Stomach (tissue), 4 donors: ENCODE measurements at regions not wholly inside any gene's neighbourhood (a gene's known extent, or its start where the extent isn't known, plus 50 kb on each side); places are given as distances from the start of the nearest gene placed in this dataset.

Source experiments
- EP300 ChIP-seq: sonication (generic); formaldehyde crosslinking; IDR thresholded peaks from one replicate; pipeline ENCODE4 v1.6.1; 2017; ENCODE audit warnings: antibody characterized with exemption
- TF ChIP-seq, protein P1 (sequence below), 7 experiments: fragments of 450-650 bp in 4 of 7; fragments of 200-600 bp in 3 of 7; sonication (generic) in 3 of 7; IDR thresholded peaks; one replicate each; pipeline ENCODE4 v1.5.1; 2016 to 2019; ENCODE audit warnings: antibody characterized with exemption in 7 of 7, control low read depth in 2 of 7, mild to moderate bottlenecking in 1 of 7

DNA sequence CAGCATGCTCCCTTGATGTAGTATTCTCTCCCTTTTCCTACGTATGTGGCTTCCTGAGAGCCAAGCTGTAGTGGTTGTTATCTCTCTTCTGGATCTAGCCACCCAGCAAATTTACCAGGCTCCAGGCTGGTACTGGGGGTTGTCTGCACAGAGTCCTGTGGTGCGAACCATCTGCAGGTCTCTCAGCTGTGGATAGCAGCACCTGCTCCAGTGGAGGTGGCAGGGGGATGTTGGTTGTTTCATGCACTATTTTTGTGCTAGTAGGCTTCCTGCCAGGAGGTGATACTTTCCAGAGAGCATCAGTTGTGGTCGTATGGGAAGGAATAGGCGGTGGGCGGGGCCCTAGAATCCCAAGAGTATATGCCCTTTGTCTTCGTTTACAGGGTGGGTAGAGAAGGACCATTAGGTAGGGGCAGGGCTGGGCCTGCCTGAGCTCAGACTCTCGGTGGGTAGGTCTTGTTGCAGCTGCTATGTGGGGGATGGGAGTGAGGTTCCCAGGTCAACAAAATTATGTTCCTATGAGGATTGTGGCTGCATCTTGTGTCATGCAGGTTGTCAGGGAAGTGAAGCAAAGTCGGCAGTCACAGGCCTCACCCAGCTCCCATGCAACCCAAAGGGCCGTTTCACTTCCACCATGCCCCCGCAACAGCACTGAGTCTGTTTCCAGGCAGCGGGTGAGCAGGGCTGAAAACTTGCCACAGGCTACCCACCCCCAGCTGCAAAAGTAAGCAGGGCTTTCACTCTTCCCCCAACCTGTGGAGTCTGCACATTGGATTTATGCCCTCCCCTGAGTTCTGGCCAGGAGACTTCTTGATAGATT lies 1139.5 kb downstream of the BCL11A start:
- TF ChIP-seq, protein P1, sequence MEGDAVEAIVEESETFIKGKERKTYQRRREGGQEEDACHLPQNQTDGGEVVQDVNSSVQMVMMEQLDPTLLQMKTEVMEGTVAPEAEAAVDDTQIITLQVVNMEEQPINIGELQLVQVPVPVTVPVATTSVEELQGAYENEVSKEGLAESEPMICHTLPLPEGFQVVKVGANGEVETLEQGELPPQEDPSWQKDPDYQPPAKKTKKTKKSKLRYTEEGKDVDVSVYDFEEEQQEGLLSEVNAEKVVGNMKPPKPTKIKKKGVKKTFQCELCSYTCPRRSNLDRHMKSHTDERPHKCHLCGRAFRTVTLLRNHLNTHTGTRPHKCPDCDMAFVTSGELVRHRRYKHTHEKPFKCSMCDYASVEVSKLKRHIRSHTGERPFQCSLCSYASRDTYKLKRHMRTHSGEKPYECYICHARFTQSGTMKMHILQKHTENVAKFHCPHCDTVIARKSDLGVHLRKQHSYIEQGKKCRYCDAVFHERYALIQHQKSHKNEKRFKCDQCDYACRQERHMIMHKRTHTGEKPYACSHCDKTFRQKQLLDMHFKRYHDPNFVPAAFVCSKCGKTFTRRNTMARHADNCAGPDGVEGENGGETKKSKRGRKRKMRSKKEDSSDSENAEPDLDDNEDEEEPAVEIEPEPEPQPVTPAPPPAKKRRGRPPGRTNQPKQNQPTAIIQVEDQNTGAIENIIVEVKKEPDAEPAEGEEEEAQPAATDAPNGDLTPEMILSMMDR (IDR thresholded peaks at IDR 0.05) = no peak
- TF ChIP-seq EP300 = no peak
